HepG2 (cell line): ENCODE measurements at regions not wholly inside any gene's neighbourhood (a gene's known extent, or its start where the extent isn't known, plus 50 kb on each side); places are given as distances from the start of the nearest gene placed in this dataset.

ENCODE experiments used
- ATAC-seq: fragments of 200-7000 bp; cut with Tn5 transposase; 3 replicates; pipeline ENCODE4 v1.9.1; 2020; ENCODE audit warnings: mild to moderate bottlenecking, moderate library complexity
- BruUV-seq: library from RNA; stranded (reverse); fragments of 400-500 nt; replicated peaks from 2 replicates; lab custom pipeline; 2021; lab: Mats Ljungman, UMichigan
- CTCF ChIA-PET: fragments of 300-600 bp; formaldehyde crosslinking; extraction: SDS; loops from one replicate; lab custom pipeline; 2021; ENCODE audit warnings: low total read pairs, inconsistent platforms, low intra/inter-chr PET ratio; lab: Yijun Ruan, JAX
- POLR2A ChIA-PET: fragments of 350-600 bp; sonication (Branson Sonifier 250); formaldehyde crosslinking; loops from one replicate; lab custom pipeline; 2020; ENCODE audit warnings: antibody characterized with exemption, inconsistent platforms; lab: Yijun Ruan, JAX
- DNase-seq: peaks from one replicate; pipeline ENCODE4 v3.0.0-alpha.2; 2015; ENCODE audit warnings: low spot score
- FAIRE-seq: peaks from 3 replicates; lab custom pipeline; 2011; peaks lifted over from hg19 to GRCh38; lab: Jason Lieb, UNC
- H2AFZ ChIP-seq: one replicate; pipeline ENCODE4 v1.6.1; 2011; ENCODE audit warnings: low read length, inconsistent platforms
- H3K27ac ChIP-seq: fragments of 300-600 bp; 3 replicates; pipeline ENCODE4 v1.8.0; 2011; ENCODE audit warnings: mixed run types, mild to moderate bottlenecking, mixed read lengths, low read length, inconsistent platforms; ENCODE audit not compliant: insufficient read depth; ENCODE audit errors: extremely low read length
- H3K27me3 ChIP-seq, 2 experiments: fragments of 200-600 bp in 1 of 2; 2 replicates in 1 of 2; 3 replicates in 1 of 2; pipeline versions ENCODE4 v1.6.0 to v1.8.0; 2011; ENCODE audit warnings: low read length in 2 of 2, mild to moderate bottlenecking in 2 of 2, moderate library complexity in 2 of 2, inconsistent platforms in 1 of 2; ENCODE audit not compliant: insufficient read depth in 2 of 2, control insufficient read depth in 1 of 2
- H3K36me3 ChIP-seq, 2 experiments: fragments of 200-600 bp in 1 of 2; replicated peaks in 1 of 2; 2 replicates in 1 of 2; 3 replicates in 1 of 2; pipeline versions ENCODE4 v1.5.1 to v1.8.0; 2011; ENCODE audit warnings: low read length in 2 of 2, inconsistent platforms in 1 of 2; ENCODE audit not compliant: insufficient read depth in 2 of 2, control insufficient read depth in 1 of 2
- H3K4me1 ChIP-seq: 2 replicates; pipeline ENCODE4 v1.5.1; 2012; ENCODE audit warnings: low read length, inconsistent platforms; ENCODE audit not compliant: insufficient read depth
- H3K4me2 ChIP-seq: 2 replicates; pipeline ENCODE4 v1.6.0; 2011; ENCODE audit warnings: low read depth, low read length, inconsistent platforms
- H3K4me3 ChIP-seq, 3 experiments: fragments of 200-600 bp in 1 of 3; sonication (generic), shearing (Covaris generic) in 1 of 3; replicated peaks in 1 of 3; 2 replicates each; pipeline ENCODE4 v1.5.1; 2011 to 2016; ENCODE audit warnings: low read length in 3 of 3, inconsistent platforms in 2 of 3, low read depth in 2 of 3, mild to moderate bottlenecking in 2 of 3, control low read depth in 1 of 3, mixed read lengths in 1 of 3; ENCODE audit not compliant: insufficient read depth in 1 of 3
- H3K79me2 ChIP-seq: one replicate; pipeline ENCODE4 v1.6.1; 2011; ENCODE audit warnings: low read length, inconsistent platforms; ENCODE audit not compliant: insufficient read depth
- H3K9ac ChIP-seq: 2 replicates; pipeline ENCODE4 v1.6.0; 2011; ENCODE audit warnings: mild to moderate bottlenecking, low read depth, low read length, inconsistent platforms; ENCODE audit not compliant: insufficient read depth
- H3K9me3 ChIP-seq: 2 replicates; pipeline ENCODE4 v1.5.1; 2012; ENCODE audit warnings: mild to moderate bottlenecking, low read length
- H4K20me1 ChIP-seq: 2 replicates; pipeline ENCODE4 v1.6.0; 2011; ENCODE audit warnings: inconsistent platforms, mild to moderate bottlenecking, low read length, moderate library complexity; ENCODE audit not compliant: insufficient read depth
- ARNT ChIP-seq: fragments of 450-650 bp; IDR thresholded peaks from 2 replicates; pipeline ENCODE4 v1.6.1; 2017
- E2F5 ChIP-seq: sonication (generic); formaldehyde crosslinking; conservative IDR thresholded peaks from 2 replicates; pipeline ENCODE4 v1.4.0; 2020; ENCODE audit warnings: missing genetic modification reagents
- KLF6 ChIP-seq: IDR thresholded peaks from 2 replicates; pipeline ENCODE4 v1.8.0; 2016; ENCODE audit warnings: missing biosample characterization, missing genetic modification reagents
- REXO4 ChIP-seq: sonication (generic); formaldehyde crosslinking; IDR thresholded peaks from 2 replicates; pipeline ENCODE4 v1.8.0; 2022; ENCODE audit warnings: missing genetic modification reagents, mild to moderate bottlenecking, borderline replicate concordance
- RFX5 ChIP-seq: IDR thresholded peaks from 2 replicates; pipeline ENCODE4 v1.6.1; 2011; ENCODE audit warnings: low read depth, low read length, improper control_type of control experiment
- ZFAT ChIP-seq: sonication (generic); formaldehyde crosslinking; conservative IDR thresholded peaks from 2 replicates; pipeline ENCODE4 v1.8.1; 2023; ENCODE audit warnings: missing genetic modification reagents, inconsistent platforms
- ZNF354B ChIP-seq: sonication (generic); formaldehyde crosslinking; IDR thresholded peaks from 2 replicates; pipeline ENCODE4 v1.8.0; 2022; ENCODE audit warnings: mild to moderate bottlenecking, missing genetic modification reagents
- ZNF383 ChIP-seq: sonication (generic); formaldehyde crosslinking; IDR thresholded peaks from 2 replicates; pipeline ENCODE4 v1.4.0; 2020; ENCODE audit warnings: missing genetic modification reagents, mild to moderate bottlenecking, borderline replicate concordance
- ZNF501 ChIP-seq: sonication (generic); formaldehyde crosslinking; IDR thresholded peaks from 2 replicates; pipeline ENCODE4 v1.5.1; 2020; ENCODE audit warnings: mild to moderate bottlenecking, moderate library complexity, missing genetic modification reagents
- ZNF550 ChIP-seq: sonication (generic); formaldehyde crosslinking; IDR thresholded peaks from 2 replicates; pipeline ENCODE4 v1.4.0; 2020; ENCODE audit warnings: mild to moderate bottlenecking, missing genetic modification reagents, borderline replicate concordance
- ZNF564 ChIP-seq: sonication (generic); formaldehyde crosslinking; IDR thresholded peaks from 2 replicates; pipeline ENCODE4 v1.8.1; 2023; ENCODE audit warnings: mild to moderate bottlenecking, missing genetic modification reagents
- ZNF839 ChIP-seq: sonication (generic); formaldehyde crosslinking; IDR thresholded peaks from 2 replicates; pipeline ENCODE4 v1.4.0; 2020; ENCODE audit warnings: missing genetic modification reagents, mild to moderate bottlenecking, borderline replicate concordance
- WGBS: methylation state at CpG from one replicate; pipeline ENCODE4 v1.1.6; 2017; ENCODE audit warnings: low lambda C conversion rate; 5-methylcytosine and 5-hydroxymethylcytosine counted together
- in situ Hi-C: cut with HindIII; loops from 2 replicates; pipeline ENCODE4 v1.10.0; 2017; ENCODE audit warnings: low pct_unique_long_range_greater_than_20kb; ENCODE audit not compliant: extremely low pct_ligation_motif_present
- intact Hi-C: fragments of 100-400 bp; cut with micrococcal nuclease; formaldehyde crosslinking; loops from one replicate; pipeline ENCODE4 v1.10.0; 2022; ENCODE audit not compliant: unreplicated experiment
- TF ChIP-seq, protein P1 (sequence below), 2 experiments: sonication (generic) in 1 of 2; formaldehyde crosslinking in 1 of 2; IDR thresholded peaks; 2 replicates each; pipeline versions ENCODE4 v1.4.0 to v1.6.1; 2018 to 2020; ENCODE audit warnings: missing genetic modification reagents in 2 of 2, borderline replicate concordance in 1 of 2, low read depth in 1 of 2, mild to moderate bottlenecking in 1 of 2, missing biosample characterization in 1 of 2
- TF ChIP-seq, protein P2 (sequence below): sonication (generic); formaldehyde crosslinking; IDR thresholded peaks from 2 replicates; pipeline ENCODE4 v1.4.0; 2020; ENCODE audit warnings: missing genetic modification reagents
- TF ChIP-seq, protein P3 (sequence below): sonication (generic); formaldehyde crosslinking; IDR thresholded peaks from 2 replicates; pipeline ENCODE4 v1.4.0; 2020; ENCODE audit warnings: mild to moderate bottlenecking, missing genetic modification reagents
- TF ChIP-seq, protein P4 (sequence below): sonication (generic); formaldehyde crosslinking; IDR thresholded peaks from 2 replicates; pipeline ENCODE4 v1.8.0; 2023; ENCODE audit warnings: mild to moderate bottlenecking, missing genetic modification reagents

- TF ChIP-seq, protein P1, sequence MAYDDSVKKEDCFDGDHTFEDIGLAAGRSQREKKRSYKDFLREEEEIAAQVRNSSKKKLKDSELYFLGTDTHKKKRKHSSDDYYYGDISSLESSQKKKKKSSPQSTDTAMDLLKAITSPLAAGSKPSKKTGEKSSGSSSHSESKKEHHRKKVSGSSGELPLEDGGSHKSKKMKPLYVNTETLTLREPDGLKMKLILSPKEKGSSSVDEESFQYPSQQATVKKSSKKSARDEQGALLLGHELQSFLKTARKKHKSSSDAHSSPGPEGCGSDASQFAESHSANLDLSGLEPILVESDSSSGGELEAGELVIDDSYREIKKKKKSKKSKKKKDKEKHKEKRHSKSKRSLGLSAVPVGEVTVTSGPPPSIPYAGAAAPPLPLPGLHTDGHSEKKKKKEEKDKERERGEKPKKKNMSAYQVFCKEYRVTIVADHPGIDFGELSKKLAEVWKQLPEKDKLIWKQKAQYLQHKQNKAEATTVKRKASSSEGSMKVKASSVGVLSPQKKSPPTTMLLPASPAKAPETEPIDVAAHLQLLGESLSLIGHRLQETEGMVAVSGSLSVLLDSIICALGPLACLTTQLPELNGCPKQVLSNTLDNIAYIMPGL (CRISPR knock-in tag; IDR thresholded peaks at IDR 0.05; ENCODE audit: borderline replicate concordance in 1 of 2, low read depth in 1 of 2) = no peak
- TF ChIP-seq, protein P2, sequence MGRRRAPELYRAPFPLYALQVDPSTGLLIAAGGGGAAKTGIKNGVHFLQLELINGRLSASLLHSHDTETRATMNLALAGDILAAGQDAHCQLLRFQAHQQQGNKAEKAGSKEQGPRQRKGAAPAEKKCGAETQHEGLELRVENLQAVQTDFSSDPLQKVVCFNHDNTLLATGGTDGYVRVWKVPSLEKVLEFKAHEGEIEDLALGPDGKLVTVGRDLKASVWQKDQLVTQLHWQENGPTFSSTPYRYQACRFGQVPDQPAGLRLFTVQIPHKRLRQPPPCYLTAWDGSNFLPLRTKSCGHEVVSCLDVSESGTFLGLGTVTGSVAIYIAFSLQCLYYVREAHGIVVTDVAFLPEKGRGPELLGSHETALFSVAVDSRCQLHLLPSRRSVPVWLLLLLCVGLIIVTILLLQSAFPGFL (CRISPR knock-in tag) = no peak
- TF ChIP-seq ZNF839 (CRISPR knock-in tag) (no peak), ZNF501 (CRISPR knock-in tag) (no peak), RFX5 (no peak)
- TF ChIP-seq, protein P3, sequence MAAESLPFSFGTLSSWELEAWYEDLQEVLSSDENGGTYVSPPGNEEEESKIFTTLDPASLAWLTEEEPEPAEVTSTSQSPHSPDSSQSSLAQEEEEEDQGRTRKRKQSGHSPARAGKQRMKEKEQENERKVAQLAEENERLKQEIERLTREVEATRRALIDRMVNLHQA = no peak
Observed at GRCh38 chr13:21782736-21783135, 111.9 kb downstream of the FGF9 start (continued).

- ChIA-PET CTCF (no interaction called here), POLR2A (no interaction called here)
- no TSS peak for BruUV-seq
- in situ Hi-C loops (loop anchor here (25.0 kb wide), 1 partner anchor 101 kb away; no protein-coding TSS in a partner anchor), intact Hi-C loops (no loop called here)
- Histone ChIP-seq H3K27ac (no peak overlapping the region), H3K4me1 (no peaks in the 10 kb centered on the region), H3K4me2 (no peak overlapping the region), H3K79me2 (no peaks in the 10 kb centered on the region), H4K20me1 (no peaks in the 10 kb centered on the region), H2AFZ (no peak overlapping the region), H3K4me3 (no peak overlapping the region), H3K27me3 (no peaks in the 10 kb centered on the region), H3K9ac (no peak overlapping the region), H3K9me3 (no peaks in the 10 kb centered on the region), H3K36me3 (no peaks in the 10 kb centered on the region)
- TF ChIP-seq REXO4 (CRISPR knock-in tag) (no peak), ZFAT (CRISPR knock-in tag) (no peak), ARNT (no peak), E2F5 (CRISPR knock-in tag) (no peak), ZNF354B (CRISPR knock-in tag) (no peak), ZNF564 (no peak), KLF6 (CRISPR knock-in tag) (no peak), ZNF383 (no peak), ZNF550 (CRISPR knock-in tag) (no peak)
- TF ChIP-seq, protein P4, sequence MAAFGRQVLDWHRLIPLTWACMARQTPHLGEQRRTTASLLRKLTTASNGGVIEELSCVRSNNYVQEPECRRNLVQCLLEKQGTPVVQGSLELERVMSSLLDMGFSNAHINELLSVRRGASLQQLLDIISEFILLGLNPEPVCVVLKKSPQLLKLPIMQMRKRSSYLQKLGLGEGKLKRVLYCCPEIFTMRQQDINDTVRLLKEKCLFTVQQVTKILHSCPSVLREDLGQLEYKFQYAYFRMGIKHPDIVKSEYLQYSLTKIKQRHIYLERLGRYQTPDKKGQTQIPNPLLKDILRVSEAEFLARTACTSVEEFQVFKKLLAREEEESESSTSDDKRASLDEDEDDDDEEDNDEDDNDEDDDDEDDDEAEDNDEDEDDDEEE (CRISPR knock-in tag) = no peak
- ATAC-seq (no peak), FAIRE-seq (no peak), DNase-seq (no peak)
- 7% methylated on average over 2 of the region's 2 CpGs for WGBS
Observed at GRCh38 chr13:21785990-21786389, 115.1 kb downstream of the FGF9 start.
